ENCODE measurements at regions not wholly inside any gene's neighbourhood (a gene's known extent, or its start where the extent isn't known, plus 50 kb on each side); places are given as distances from the start of the nearest gene placed in this dataset.
"Not testable (repeated sequence)": the region's sequence is repeated elsewhere in the genome, so short reads cannot be mapped to it uniquely, and the experiment has no call there.

- not testable (repeated sequence) for DNase-seq
Measured at GRCh38 chr15:84094720-84095119, 140.9 kb upstream of the GOLGA6L4 start.

GRCh38 chr15:84097053-84097452, 138.5 kb upstream of the GOLGA6L4 start:
- DNase-seq = not testable (repeated sequence)

- DNase-seq = no peak
Measured at GRCh38 chr15:84098604-84099003, 137.0 kb upstream of the GOLGA6L4 start.

DNA sequence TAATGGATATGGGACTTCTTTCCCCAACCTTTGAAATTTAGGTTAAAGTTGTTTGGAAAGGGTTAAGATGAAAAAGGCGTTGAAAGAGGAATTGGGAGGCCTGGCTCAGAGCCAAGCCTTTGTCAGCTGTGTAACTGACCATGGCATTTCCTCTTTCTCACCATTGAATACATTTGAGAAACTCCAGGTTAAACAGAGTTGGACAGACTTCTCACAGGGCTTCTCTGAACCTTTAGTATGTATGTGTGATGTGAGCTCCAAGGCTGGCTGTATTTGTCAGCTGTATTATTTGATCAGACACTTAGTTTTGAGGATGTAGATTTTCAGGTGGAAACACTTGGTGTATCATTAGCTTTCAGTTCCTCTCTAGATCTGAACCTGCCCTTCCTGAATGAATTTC, 136.4 kb upstream of the GOLGA6L4 start:
- peak; percentile 20 for DNase-seq

GRCh38 chr15:84103345-84103744, 132.2 kb upstream of the GOLGA6L4 start:
- no peak for DNase-seq

GRCh38 chr15:84104853-84105252, 130.7 kb upstream of the GOLGA6L4 start:
- DNase-seq = no peak

GRCh38 chr15:84108728-84109127, 126.8 kb upstream of the GOLGA6L4 start:
- DNase-seq = no peak

DNA sequence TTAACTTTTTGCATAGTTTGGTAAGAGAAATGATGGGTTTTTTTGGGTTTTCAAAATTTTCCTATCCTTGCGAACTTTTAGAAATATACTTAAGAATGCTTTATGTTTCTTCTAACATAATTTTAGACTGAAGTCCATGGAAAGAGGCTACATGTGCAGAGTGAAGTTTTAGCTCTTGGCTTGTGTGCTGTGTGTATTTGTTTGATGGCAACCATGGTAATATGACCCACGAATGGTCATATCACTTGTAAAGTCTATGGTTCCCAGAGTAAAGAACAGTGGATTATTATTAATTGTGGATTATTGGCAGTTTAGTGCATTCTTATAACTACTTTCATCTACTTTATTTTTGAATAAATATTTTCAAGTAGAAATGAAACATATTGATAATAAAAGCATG, 124.0 kb upstream of the GOLGA6L4 start:
- no peak for DNase-seq

DNA sequence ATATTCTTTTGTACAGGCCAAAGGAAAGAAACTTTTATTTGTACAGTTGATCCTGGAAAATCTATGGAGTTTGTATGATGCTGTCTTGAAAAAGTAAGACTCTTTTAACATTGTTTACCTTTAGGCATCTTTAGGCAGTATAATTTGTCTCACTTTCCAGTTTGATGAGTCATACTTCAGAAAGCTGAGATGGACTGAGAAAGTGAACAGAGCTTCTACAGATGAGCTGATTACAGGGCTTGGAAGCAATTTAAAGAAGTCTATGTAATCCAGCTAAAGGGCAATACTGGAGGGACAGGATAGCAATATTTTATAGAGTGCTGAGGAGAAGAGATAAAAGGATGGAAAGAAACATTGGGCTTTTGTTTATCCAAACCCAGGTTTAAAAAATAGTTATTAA, 123.5 kb upstream of the GOLGA6L4 start:
- DNase-seq = no peak

DNA sequence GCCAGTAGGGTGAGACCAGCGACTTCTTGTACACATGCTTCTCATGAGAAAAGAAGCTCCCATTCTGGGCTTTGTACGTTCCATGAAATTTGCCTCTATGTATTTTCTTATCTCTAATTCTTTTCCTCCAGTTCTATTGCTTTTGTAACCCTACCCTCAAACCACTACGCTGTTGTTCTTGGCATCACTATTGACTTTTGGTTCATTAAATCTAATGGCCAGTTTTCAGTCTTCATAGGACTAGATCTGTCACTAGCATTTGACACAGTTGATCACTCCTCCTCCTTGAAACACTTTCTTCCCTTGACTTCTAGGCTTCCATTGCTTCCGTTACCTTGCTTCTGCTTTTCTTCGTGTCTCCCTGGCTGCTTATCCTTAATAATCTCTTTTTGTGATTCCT, 121.7 kb upstream of the GOLGA6L4 start:
- DNase-seq = no peak

DNA sequence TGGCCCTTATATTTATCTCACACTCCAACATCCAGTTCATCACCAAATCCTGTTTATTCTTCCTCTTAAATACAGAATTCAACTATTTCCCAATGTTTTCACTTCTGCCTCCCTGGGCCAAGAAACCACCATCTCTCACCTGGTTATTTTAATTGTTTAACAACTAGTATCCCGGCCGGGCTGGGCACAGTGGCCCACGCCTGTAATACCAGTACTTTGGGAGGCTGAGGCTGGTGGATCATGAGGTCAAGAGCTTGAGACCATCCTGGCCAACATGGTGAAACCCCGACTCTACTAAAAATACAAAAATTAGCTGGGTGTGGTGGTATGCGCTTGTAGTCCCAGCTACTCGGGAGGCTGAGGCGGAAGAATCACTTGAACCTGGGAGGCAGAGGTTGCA, 120.9 kb upstream of the GOLGA6L4 start:
- DNase-seq = not testable (repeated sequence)

GRCh38 chr15:84119351-84119750, 116.2 kb upstream of the GOLGA6L4 start:
- not testable (repeated sequence) for DNase-seq

DNA sequence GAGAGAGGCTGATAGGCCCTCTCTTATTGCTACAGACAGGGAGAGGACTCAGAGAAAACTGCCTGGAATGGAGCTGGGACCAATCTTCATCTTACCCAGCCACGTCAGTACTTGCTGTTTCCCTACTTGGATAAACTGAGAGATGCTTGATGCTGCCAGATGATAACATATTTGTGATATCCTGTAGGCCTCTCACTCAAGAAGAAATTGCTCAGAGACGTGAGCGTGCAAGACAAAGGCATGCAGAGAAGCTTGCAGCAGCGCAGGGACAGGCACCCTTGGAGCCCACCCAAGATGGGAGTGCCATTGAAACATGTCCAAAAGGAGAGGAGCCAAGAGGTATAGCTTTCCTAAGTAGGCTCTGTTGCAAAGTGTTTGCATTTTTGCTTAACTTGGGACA, 114.7 kb upstream of the GOLGA6L4 start:
- DNase-seq = not testable (repeated sequence)

GRCh38 chr15:84128706-84129105, 106.9 kb upstream of the GOLGA6L4 start:
- not testable (repeated sequence) for DNase-seq

DNA sequence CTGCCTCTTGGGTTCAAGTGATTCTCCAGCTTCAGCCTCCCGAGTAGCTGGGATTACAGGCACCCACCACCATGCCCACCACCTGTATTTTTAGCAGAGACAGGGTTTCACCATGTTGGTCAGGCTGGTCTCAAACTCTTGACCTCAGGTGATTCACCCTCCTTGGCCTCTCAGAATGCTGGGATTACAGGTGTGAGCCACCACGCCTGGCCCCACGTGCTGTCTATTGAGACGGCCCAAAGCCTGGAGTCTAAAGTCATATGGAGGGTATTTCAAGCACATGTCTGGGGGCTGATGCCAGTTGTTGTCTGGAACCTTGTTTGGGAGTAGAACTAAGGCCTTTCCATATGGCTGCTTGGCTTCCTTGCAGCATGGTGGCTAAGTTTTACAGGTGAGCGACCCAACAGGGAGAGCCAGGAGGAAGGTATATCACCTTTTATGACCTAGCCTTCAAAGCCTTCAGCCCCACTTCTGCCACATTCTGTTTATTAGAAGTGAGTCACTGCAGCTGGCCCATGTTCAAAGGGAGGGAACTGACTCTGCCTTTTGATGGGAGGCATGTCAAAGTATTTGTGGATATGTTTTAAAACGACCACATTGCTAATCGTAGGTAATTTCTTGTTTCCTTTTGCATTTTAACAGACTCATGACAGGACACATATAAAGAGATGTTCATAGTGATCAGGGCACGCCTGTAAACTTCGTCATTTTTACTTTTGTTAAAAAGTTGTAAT, 105.3 kb upstream of the GOLGA6L4 start:
- not testable (repeated sequence) for DNase-seq

GRCh38 chr15:84135931-84136456, 99.6 kb upstream of the GOLGA6L4 start:
- DNase-seq = not testable (repeated sequence)

- peak; percentile 74 for DNase-seq
Measured at GRCh38 chr15:84142888-84143337, 92.7 kb upstream of the GOLGA6L4 start.

GRCh38 chr15:84143753-84144314, 91.7 kb upstream of the GOLGA6L4 start:
- DNase-seq = no peak

- DNase-seq = not testable (repeated sequence)
Measured at GRCh38 chr15:84144946-84145345, 90.6 kb upstream of the GOLGA6L4 start.

DNA sequence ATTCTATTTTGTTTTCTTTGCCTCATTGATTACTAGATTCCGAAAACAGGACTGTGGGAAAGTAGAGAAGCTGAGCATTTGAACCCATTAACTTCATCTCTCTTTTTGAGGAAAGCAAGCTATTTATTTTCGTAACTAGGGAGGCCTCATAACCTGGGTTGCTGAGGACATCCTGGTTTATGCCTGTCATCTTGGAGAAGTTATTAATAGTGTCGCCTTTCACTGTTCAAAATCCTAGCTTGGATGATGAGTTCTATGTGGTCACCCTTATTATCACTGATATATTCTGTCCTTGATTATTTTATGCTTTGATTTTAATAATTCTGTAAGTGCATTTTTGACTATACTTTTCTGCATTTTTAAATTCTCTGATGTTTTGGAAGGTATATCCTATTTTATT, 89.3 kb upstream of the GOLGA6L4 start:
- not testable (repeated sequence) for DNase-seq

DNA sequence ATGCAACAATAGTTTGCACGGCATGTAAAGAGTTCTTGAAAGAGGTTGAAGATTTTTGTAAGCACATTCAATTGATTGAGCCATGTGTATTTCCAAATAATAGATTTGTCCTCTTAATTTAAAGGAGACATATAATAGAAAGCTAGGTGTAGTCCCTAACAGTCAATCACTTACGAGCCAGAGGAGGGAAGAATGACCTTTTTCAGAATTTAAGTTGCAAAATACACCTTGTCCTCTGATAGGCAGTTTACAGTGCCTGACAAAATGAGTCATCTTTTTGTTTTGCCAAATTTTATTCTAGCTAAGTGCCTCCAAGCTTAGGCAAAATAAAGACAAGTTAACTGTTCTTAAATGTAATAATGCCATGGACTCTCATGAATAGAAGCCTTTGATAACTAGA, 88.3 kb upstream of the GOLGA6L4 start:
- not testable (repeated sequence) for DNase-seq

DNA sequence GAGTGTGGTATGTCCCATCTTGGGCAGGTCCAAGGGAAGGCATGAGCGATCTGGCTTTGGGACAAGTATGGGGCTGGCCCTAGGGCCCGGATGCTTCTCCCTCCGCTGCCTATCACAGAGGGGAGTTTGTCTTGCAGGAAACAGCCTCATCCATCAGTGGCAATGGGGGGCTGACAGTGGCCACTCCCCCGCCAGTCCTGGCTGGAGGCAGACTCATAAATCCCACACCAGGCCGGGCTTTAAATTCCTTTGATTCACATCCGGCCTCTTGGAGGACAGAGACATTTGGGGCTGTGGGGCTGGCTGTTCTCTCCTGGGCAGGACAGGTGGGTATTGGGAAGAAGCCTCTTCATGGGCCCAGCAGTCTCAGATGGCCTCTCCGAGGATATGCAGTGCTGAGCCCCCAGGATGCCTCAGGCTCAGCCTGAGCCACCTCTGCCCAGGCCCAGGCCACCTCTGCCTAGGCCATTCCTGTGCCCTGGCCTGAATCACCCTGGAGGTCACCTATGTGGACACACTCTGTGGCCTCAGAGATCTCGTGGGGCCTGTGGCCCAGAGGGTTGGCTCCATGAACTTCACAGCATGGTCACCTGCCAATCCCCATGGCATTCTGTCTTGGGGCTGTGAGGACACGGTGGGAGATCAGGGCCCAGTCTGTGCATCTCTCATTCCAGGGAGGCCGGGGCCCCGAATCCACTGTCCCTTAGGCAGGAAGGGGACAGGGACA, 84.2 kb upstream of the GOLGA6L4 start:
- DNase-seq = no peak

DNA sequence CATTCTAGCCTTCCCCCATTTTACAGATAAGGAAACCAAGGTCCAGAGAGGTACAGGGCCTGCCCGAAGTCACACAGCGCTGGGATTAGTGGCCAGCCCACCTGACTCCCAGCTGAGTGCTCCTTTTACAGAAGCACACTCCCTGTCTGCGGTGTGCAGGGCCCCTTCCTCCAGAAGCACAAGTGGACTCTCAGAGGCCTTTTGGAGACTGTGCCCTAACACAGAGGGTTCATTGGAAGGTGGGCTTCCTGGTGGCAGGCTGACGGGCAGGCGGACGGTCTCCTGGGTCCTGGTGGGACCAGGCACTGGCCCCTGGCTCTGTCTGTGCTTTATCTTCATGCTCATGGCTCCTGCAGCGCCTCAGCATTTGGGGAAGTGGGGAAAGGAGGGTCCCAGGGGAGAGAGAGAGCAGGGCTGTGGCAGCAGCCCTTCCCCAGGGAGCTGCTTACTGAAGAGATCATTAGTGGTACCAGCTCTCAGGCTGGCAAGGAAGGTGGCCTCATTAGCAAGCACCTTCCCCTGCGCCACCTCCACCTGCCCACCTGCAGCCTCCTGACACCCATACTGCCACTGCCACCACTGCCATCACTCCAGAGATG, 83.1 kb upstream of the GOLGA6L4 start:
- not testable (repeated sequence) for DNase-seq

Measured in CD4-positive, alpha-beta T cell treated with Interleukin-15 for 1 hour (primary cell).